SKM-1 treated with dmso at 0.1 percent for 144 hours (cell line): ENCODE measurements at regions not wholly inside any gene's neighbourhood (a gene's known extent, or its start where the extent isn't known, plus 50 kb on each side); places are given as distances from the start of the nearest gene placed in this dataset.

ENCODE experiments used
- DNase-seq: peaks from one replicate; lab custom pipeline; 2025; ENCODE audit not compliant: unreplicated experiment; lab: John Stamatoyannopoulos, UW

DNA sequence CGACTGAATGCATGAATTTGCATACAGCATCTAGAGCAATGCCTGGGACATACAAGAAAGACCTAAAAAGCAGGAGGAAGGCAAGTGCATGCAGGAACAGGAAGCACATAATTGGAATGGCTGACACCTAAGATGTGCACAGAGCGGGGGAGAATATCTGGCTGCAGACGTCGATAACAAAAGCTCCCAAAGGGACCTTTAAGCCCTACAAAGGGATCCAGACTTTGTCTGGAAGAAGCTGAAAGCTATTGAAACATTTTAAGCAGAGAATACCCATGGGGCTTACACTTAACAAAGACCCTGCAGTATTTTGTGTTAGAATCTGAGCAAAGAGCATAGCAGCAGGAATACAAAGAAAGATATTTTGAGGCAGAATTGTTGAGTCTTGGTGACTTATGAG, 107.4 kb upstream of the CLDN10 start:
- DNase-seq = no peak

DNA sequence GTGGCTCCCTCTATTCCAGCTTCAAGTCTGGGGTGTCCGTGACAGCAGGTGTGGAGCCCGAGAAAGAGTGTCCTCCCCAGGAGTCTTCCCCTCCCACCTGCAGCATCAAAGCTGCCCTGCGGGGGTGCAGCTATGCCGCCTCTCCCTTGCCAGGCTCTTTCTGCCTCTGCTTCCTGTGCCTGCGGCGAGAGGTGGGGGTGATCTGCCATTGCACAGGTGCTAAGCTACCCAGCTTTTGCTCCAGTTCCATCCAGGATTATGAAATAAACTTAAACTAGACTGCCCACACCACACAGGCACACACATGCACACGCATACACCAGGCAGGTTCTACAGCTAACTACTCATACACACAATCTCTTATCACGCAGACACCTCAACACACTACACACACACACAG, 104.7 kb upstream of the CLDN10 start:
- DNase-seq = no peak

DNA sequence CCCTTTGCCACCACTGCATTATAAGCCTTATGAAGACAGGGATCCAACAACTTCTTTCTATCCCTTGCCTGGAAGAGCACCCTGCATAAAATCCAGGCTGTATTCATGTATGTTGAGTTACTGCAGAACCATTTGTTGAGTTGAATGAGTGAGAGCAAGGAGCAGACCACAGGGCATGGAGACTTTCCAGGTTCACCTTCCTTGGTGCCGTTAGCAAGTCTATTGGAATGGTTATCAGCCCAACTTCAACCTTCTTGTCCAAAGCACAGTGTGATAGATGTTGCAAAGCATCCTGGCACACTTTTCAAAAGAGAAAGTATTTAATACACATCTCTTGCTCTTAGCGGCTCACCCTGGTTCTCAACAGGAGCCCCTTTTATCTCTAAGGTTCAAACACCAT, 100.9 kb upstream of the CLDN10 start:
- DNase-seq = no peak

DNA sequence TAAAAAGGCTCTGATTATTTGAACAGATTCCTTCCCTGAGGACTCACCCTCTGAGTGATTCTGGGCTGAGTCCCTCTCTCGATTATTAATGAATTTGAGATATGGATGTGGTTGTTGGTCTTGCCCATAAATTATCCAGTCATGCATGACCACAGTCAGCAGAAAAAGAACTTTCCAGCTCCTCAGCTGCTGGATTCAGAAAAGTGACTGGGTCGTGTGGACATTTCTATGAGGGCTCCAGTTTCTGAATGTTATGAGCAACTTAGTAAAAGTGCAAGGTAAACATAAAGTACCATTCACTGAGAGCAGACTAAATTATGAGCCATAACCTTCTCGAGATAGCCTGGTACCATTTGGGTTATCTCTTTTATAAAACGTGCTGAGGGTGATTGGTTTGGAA, 100.1 kb upstream of the CLDN10 start:
- DNase-seq = no peak

DNA sequence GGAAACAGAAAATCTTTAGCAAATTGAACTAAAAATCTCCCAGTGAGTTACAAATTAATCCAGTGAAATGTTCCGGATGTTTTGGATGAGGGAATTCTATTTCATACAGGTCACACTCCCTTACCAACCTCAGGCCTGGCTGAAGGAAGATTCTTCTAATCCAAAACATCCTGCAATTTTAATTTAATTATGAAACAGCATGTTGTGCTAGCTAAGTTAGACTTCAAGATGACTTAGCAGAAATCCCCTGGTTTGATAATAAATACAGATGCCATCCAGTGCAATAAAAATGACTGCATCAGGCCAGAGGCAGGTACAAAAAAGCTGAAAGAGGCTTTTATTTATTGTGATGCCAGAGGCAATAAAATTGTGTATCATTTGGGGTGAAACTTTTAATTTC, 96.7 kb upstream of the CLDN10 start:
- no peak for DNase-seq

DNA sequence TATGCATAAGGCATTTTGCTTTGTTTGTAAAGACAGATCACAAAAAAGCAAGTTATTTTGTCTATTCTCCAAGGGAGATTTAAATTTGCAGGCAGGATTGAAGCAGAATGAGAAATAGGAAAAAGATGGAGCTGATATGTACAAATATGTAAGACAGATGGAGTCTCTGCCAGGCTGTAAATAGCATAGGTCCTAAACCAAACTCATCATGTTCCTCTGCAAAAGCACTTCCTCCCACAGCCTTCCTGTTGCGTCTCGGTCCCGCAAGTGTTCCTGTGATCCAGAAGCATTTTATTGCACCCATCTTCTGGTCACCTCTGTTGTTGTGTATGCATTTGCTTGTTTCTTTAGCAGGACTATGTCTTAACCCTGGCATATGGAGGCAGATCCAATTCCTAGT, 95.7 kb upstream of the CLDN10 start:
- DNase-seq = peak; percentile 16

DNA sequence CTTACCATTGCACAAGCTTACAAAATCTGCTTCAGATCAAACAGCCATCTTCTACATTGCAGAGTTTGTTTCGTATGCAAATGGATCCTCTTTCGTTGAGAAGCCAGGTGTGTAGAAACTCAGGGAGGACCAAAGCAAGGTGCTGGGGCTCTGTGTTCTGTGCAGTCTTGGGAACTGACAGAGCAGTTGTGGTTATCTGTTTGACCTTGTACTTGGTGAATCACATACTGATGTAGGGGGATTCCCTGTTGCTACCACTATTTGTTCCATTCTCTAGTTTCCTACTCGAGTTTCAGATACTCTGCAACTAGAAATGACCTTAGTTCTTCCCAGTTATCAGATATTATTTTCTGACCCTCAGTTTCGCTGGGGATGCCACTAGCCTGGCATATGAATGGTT, 95.2 kb upstream of the CLDN10 start:
- DNase-seq = no peak

DNA sequence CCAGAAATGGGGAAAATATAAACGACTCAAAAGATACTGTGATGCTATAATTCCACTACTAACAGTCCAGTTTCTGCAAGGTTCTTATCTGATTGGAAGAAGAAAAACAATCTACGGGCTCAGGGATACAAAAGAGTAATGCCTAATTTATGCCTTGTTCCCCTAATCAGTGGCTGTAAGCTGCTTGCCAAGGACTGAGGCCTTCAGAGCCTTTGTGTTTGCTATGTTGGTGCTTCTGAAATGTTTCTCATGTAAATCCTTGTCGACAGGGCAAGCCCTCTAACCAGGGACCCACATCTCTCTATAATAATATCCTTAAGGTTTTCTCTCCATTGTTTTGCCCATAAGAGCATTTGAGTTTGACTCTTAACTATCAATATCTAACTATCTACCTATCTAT, 89.7 kb upstream of the CLDN10 start:
- no peak for DNase-seq

DNA sequence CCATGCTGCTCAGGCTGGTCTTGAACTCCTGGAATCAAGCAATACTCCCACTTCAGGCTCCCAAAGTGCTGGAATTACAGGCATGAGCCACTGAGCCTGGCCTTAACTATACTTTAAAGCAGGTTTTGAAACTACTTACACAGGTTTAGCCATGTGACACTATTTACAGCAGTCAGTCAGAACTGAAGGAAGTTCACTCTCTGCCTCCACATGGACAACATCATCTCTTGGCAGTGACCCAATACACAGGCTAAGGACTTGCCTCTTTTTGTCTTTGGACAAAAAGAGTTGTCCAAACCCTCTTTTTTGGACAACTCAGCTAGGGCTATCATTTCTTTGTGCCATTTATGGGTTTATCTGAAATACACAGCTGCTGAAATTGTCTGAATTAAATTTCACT, 89.0 kb upstream of the CLDN10 start:
- no peak for DNase-seq

DNA sequence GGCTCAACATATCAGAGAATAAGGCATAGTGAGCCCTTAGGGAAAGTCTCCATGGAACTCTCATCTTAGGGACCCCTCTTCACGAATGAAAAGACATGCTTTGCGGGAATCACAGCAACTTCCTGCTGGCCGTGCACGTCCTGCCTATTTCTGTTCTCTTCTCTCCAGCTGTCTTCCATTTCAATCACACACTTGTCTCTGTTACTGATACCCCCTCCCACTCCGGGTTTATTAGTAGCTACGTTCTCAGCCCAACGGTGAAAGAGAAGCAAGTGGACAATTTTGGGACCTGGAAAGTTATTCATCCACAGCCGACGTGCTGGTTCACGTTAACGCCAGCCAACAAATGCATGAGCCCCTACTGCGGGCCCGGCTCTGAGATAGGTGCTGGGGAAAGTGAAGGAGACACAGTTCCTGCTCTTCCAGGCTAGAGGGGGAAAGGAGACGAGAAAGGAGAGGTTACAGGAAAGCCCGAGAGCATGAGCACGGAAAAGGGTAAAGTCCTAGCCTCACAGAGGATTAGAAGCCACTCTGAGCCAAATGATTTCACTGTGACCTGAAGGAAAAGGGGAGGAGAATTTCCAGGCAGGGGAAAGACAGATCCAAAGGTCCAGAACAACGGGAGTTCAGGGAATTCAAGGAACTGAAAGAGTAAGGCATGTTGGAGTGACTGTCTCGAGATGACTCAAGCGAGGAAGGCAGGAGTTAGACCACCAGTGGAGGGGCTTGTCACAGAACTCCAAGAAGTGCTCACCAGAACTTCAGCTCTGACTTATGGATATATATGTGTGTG, 81.8 kb upstream of the CLDN10 start:
- DNase-seq = no peak

DNA sequence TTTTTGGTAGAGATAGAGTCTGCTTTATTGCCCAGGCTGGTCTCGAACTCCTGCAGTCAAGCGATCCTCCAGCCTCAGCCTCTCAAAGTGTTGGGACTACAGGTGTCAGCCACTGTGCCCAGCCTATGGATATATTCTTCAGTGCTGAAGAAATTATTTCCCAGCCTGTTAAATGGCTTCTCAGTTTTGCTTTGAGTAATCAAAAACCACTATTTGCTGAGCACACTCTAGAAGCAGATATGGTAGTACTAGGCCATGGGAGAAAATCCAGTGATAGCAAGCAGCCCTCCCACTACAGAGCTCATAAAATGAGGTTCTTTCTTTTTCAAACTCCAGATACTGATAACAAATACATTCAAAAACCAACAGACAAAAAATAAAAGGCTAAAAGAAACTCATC, 80.6 kb upstream of the CLDN10 start:
- DNase-seq = no peak

DNA sequence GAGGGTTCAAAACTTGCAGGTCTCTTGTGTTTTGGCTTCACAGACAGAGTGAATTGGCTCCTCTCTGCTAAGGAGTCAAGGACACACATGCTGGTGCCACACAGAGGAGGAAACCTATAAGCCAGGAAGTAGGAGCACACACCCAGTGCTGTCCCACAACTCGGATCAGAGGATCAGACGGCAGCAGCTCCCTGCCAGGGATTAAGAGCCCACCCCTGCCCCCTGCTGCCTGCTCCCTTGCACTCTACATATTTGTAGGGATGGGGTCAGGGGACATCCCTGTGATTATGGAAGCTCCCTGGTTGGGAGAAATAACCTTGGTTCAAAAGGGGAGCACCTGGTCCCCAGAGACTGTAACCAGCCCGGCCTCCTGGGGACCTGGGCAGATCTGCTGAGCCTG, 77.5 kb upstream of the CLDN10 start:
- no peak for DNase-seq

DNA sequence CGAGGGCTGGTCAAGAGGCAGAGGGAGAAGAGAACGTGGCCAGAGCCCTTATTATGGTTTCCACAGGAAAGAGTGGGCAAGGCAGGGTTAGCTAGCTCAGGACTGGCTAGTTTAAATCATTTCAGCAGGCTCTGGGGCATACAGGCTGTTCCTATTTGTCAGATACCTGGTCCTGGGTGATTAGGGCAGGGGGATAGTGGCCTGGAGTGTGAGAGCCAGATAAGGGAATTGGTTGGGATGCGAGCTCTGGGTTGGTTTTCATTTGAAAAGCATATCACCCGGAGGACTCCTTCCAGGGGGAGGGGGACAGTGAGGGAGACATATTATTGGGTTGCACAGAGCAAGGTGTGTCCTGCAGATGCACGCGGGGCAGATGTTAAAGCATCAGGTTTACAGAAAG, 75.3 kb upstream of the CLDN10 start:
- no peak for DNase-seq

DNA sequence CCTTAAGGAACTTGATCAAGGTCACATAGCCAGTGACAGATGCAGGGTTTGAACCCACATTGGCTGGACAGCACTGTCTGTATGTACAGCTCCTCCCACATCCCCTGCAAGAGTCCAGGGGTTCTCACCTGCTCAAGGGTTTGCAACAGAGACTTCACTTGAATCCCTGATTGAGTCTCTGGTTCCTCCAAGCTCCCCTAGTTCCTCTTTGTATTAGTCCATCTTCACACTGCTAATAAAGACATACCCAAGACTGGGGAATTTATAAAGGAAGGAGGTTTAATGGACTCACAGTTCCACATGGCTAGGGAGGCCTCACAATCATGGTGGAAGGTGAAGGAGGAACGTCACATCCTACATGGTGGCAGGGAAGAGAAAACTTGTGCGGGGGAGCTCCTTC, 72.8 kb upstream of the CLDN10 start:
- DNase-seq = peak; percentile 63

DNA sequence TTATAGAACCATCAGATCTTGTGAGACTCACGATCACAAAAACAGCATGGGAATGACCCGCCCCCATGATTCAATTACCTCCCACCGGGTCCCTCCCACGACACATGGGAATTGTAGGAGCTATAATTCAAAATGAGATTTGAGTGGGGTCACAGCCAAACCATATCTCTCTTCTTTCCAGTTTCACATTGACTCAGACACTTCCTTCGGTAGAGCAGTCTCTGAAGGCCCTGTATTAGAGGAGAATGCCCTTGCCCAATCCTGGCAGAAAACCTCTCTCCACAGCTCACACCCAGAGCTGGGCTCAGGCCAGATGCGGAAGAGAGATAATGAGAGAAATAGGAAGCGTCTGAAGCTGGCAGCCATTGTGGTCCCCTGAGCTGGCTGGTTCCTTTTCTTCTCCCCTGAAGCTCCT, 72.4 kb upstream of the CLDN10 start:
- peak; percentile 98 for DNase-seq

DNA sequence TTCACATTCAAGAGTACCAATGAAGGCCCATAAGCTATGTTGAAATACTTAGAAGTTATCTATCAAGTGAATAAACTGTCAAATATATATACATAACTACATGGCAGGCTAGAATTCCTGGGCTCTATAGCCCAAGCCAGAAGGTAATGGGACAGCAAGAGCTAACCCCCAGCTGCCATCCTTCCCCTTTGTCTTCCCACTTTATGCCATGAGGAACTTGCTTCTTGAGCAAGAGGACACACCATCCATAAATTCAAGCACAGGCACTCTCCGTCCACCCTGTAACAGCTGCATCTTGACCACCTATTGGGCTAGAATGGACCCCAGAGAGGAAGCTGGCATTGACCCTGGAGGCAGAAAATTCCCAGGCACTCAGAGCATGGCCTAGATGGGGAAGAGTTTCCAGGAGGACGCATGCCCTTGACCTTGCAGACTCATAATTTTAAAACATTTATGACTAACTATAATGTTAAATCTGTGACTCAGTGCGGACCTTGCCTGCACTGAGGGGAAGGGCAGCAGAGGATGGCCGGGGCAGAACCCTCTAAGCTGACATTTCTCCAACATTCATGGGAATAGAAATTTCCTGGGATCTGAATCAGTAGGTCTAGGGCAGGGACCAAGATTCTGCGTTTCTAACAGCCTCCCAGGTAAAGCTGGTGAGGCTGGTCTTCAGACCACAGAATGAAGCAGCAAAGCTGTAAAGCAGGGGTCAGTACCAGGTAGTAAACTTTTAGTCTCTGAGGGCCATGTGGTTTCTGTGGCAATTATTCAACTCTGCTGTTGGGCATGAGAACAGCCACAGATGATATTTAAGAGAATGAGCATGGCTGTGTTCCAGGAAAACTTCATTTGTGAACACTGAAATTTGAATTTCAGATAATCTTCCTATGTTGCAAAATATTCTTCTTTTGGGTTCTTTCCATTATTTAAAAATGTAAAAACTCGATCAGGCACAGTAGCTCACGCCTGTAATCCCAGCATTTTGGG, 71.4 kb upstream of the CLDN10 start:
- no peak for DNase-seq

DNA sequence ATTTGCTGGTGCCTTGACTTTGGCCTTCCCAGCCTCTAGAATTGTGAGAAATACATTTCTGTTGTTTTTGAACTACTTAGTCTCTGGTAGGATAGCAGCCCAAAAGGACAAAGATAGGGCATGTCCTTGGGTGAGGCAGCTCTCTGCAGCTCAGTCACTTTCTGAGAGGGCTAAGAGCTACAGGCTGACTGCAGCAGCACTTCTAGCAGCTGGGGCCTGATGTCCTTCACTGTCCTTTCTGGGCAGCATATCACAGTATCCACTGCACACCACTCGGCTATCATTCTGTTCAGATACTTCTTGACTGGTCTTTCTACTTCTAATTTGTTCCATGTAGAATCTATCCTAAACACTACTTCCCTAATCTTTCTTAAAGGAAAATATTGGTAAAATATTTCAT, 68.5 kb upstream of the CLDN10 start:
- no peak for DNase-seq

DNA sequence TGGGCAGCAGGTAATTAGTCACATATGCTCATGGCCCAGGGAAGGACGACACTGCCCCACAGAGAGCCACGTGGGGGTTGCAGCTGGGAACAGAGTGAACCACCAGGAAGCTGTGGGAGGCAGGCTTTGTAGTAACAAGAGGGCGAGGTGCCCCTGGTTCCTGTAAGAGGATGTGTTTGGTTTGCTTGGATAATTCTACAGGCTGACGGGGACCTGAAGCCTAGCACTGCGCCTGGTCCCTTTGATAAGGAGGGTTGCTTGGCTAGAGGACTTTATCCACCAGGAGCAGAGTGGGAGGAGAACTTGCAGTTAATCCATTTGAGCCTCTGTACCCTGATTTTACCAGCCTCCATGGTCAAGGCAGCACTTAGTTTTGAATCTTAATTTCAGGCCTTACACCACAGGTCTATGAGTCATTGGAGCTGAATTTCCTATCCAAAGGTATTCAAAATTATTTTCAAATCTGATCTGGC, 67.4 kb upstream of the CLDN10 start:
- peak; percentile 32 for DNase-seq

DNA sequence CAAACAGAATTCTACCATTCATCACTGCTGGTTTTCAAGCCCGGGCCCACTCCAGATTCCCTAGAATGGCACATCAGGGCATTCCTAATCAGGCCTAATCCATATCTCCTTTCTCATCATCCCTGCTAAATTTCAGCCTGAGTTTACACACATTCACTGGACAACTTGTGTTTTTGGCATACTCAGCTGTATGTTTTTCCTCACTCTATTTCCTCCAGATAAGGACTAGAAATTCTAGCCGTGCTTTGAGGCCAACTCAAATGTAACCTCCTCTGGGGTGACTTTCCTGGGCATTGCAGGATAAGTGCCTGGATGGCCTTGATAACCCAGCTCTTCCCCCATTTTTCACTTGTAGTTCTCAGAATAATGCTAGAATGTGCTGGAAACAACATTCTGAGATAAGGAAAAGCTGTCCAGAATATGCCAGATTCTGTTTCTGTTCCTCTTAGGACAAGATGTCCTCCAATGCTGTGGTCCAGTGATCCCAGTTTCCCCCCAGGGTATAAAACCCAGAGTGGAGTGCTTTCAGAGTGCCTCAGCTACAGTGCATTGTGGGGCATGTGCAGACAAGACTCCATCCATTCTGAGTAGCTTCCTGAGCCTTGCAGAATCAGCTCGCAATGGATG, 66.9 kb upstream of the CLDN10 start:
- DNase-seq = no peak

DNA sequence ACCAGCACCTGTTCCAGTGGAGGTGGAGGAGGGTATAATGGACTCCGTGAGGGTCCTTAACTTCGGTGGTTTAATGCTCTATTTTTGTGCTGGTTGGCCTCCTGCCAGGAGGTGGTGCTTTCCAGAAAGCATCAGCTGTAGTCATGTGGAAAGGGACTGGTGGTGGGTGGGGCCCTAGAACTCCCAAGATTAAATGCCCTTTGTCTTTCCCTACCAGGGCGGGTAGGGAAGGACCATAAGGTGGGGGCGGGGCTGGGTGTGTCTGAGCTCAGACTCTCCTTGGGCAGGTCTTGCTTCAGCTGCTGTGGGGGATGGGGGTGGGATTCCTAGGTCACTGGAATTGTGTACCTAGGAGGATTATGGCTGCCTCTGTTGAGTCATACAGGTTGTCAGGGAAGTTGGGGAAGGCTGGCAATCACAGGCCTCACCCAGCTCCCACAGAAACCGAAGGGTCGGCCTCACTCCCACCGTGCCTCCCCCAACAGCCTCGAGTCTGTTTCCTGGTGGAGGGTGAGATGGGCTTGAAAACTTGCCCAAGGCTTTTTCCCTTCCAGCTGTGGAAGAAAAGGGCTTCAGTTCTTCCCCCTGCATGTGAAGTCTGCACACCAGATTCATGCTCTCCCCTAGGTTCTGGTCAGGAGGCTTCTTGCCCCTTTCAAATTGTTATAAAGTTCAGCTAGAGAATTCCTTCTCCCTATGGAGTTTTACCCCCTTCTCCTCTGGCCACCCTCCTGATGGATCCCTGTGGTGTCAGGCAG, 60.3 kb upstream of the CLDN10 start:
- no peak for DNase-seq
